Muscle layer of colon (tissue), 2 donors: ENCODE measurements at regions not wholly inside any gene's neighbourhood (a gene's known extent, or its start where the extent isn't known, plus 50 kb on each side); places are given as distances from the start of the nearest gene placed in this dataset.

Experiments used
- H3K27ac ChIP-seq: one replicate; pipeline ENCODE4 v1.7.0; 2013; ENCODE audit warnings: low read depth, mild to moderate bottlenecking, low read length, moderate library complexity
- H3K27me3 ChIP-seq, 2 donors: one replicate each; pipeline ENCODE4 v1.7.0; 2013; ENCODE audit warnings: low read length in 2 of 2, mild to moderate bottlenecking in 2 of 2; ENCODE audit not compliant: insufficient read depth in 2 of 2, control insufficient read depth in 1 of 2
- H3K36me3 ChIP-seq: one replicate; pipeline ENCODE4 v1.7.0; 2013; ENCODE audit warnings: mild to moderate bottlenecking, low read length; ENCODE audit not compliant: insufficient read depth
- H3K4me1 ChIP-seq: one replicate; pipeline ENCODE4 v1.7.0; 2013; ENCODE audit warnings: mild to moderate bottlenecking, low read length; ENCODE audit not compliant: insufficient read depth
- H3K4me3 ChIP-seq, 2 donors: one replicate each; pipeline ENCODE4 v1.7.0; 2013; ENCODE audit warnings: low read length in 2 of 2, low read depth in 1 of 2, mild to moderate bottlenecking in 1 of 2, moderate library complexity in 1 of 2
- H3K9ac ChIP-seq: one replicate; pipeline ENCODE4 v1.7.0; 2013; ENCODE audit warnings: low read length
- H3K9me3 ChIP-seq: one replicate; pipeline ENCODE4 v1.7.0; 2013; ENCODE audit warnings: mild to moderate bottlenecking, low read length
- donor health status: abdominal sarcoma.
- donor health status: Adenocarcinoma of cecum.

- Histone ChIP-seq H3K4me1 (peaks cover 47% of the 10 kb centered on the region), H3K36me3 (no peaks in the 10 kb centered on the region), H3K27ac (peak overlapping the region; percentile 19), H3K4me3 (no peak overlapping the region), H3K9me3 (no peaks in the 10 kb centered on the region), H3K9ac (no peak overlapping the region), H3K27me3 (no peaks in the 10 kb centered on the region)
Measured at GRCh38 chr11:126124231-126124661, 61.6 kb upstream of the CDON start.

DNA sequence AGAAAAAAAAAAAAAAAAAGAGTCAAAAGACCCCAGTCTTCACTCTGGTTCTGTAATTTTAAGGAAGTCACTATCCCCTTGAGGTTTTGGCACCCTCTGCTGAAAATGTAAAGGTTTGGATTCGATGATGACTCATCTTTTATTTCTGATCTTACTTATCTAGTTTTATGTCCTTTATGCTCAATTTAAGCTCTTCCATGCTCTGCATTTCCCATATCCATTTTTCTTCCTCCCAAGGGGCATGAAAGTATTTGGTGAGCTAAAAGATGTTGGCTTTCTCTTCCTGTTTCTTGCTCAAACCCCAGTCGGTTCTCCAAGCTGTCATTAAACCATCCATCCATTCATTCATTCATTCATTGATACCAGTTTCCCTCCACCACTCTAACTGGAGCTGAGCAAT, 61.0 kb upstream of the CDON start:
- Histone ChIP-seq H3K9me3 (no peaks in the 10 kb centered on the region), H3K27me3 (no peaks in the 10 kb centered on the region), H3K9ac (no peak overlapping the region), H3K27ac (peak overlapping the region; percentile 19), H3K36me3 (no peaks in the 10 kb centered on the region), H3K4me1 (peaks cover 45% of the 10 kb centered on the region), H3K4me3 (no peak overlapping the region)

GRCh38 chr11:126122863-126123262, 60.2 kb upstream of the CDON start:
- H3K4me3 ChIP-seq = no peak overlapping the region
- H3K27me3 ChIP-seq = no peaks in the 10 kb centered on the region
- no peaks in the 10 kb centered on the region for H3K36me3 ChIP-seq
- no peaks in the 10 kb centered on the region for H3K9me3 ChIP-seq
- peaks cover 37% of the 10 kb centered on the region for H3K4me1 ChIP-seq
- no peak overlapping the region for H3K9ac ChIP-seq
- peak overlapping the region; percentile 53 for H3K27ac ChIP-seq

- H3K9me3 ChIP-seq = no peaks in the 10 kb centered on the region
- no peak overlapping the region for H3K4me3 ChIP-seq
- no peaks in the 10 kb centered on the region for H3K36me3 ChIP-seq
- no peak overlapping the region for H3K27ac ChIP-seq
- H3K27me3 ChIP-seq = no peaks in the 10 kb centered on the region
- peaks cover 39% of the 10 kb centered on the region for H3K4me1 ChIP-seq
- H3K9ac ChIP-seq = no peak overlapping the region
Measured at GRCh38 chr11:126121296-126121695, 58.6 kb upstream of the CDON start.

- Histone ChIP-seq H3K4me1 (peaks cover 52% of the 10 kb centered on the region), H3K9ac (no peak overlapping the region), H3K4me3 (no peak overlapping the region), H3K9me3 (no peaks in the 10 kb centered on the region), H3K27ac (no peak overlapping the region), H3K27me3 (no peaks in the 10 kb centered on the region), H3K36me3 (no peaks in the 10 kb centered on the region)
Measured at GRCh38 chr11:126118806-126119205, 56.1 kb upstream of the CDON start.

GRCh38 chr11:126115816-126116331, 53.2 kb upstream of the CDON start:
- H3K9ac ChIP-seq = no peak overlapping the region
- H3K9me3 ChIP-seq = no peaks in the 10 kb centered on the region
- no peaks in the 10 kb centered on the region for H3K36me3 ChIP-seq
- no peak overlapping the region for H3K4me3 ChIP-seq
- no peaks in the 10 kb centered on the region for H3K27me3 ChIP-seq
- peaks cover 63% of the 10 kb centered on the region for H3K4me1 ChIP-seq
- peak overlapping the region; percentile 87 for H3K27ac ChIP-seq

GRCh38 chr11:126115127-126115495, 52.4 kb upstream of the CDON start:
- H3K27ac ChIP-seq = peak overlapping the region; percentile 87
- H3K9ac ChIP-seq = no peak overlapping the region
- H3K4me1 ChIP-seq = peaks cover 70% of the 10 kb centered on the region
- H3K36me3 ChIP-seq = no peaks in the 10 kb centered on the region
- no peaks in the 10 kb centered on the region for H3K27me3 ChIP-seq
- H3K4me3 ChIP-seq = peak overlapping the region in 1 of 2 donors; percentile 10
- H3K9me3 ChIP-seq = no peaks in the 10 kb centered on the region

GRCh38 chr11:126114486-126115126, 51.9 kb upstream of the CDON start:
- peak overlapping the region; percentile 87 for H3K27ac ChIP-seq
- peak overlapping the region in 1 of 2 donors; percentile 10 for H3K4me3 ChIP-seq
- H3K36me3 ChIP-seq = no peaks in the 10 kb centered on the region
- no peaks in the 10 kb centered on the region for H3K9me3 ChIP-seq
- no peak overlapping the region for H3K9ac ChIP-seq
- peaks cover 74% of the 10 kb centered on the region for H3K4me1 ChIP-seq
- H3K27me3 ChIP-seq = no peaks in the 10 kb centered on the region

DNA sequence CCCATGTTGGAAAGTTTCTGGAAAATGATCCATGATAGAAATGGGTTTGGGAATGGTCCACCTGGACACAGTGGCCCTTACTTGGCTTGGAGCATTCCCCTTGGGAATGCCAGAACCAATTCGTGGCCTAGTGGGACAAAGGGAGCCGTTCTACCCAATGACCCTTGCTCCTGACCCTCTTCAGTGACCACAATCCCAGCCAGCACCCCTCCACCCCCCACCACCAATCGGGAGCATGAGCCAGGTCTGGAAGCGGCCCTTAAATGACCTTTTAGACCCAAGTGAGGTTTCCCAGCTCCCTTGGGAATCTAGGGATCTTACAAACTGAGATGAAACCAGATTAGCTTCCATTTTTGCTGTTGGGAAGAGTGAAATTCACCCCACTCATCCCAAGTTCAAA, 51.3 kb upstream of the CDON start:
- Histone ChIP-seq H3K4me3 (no peak overlapping the region), H3K27me3 (no peaks in the 10 kb centered on the region), H3K4me1 (peaks cover 74% of the 10 kb centered on the region), H3K27ac (peak overlapping the region; percentile 87), H3K9ac (no peak overlapping the region), H3K36me3 (no peaks in the 10 kb centered on the region), H3K9me3 (no peaks in the 10 kb centered on the region)

DNA sequence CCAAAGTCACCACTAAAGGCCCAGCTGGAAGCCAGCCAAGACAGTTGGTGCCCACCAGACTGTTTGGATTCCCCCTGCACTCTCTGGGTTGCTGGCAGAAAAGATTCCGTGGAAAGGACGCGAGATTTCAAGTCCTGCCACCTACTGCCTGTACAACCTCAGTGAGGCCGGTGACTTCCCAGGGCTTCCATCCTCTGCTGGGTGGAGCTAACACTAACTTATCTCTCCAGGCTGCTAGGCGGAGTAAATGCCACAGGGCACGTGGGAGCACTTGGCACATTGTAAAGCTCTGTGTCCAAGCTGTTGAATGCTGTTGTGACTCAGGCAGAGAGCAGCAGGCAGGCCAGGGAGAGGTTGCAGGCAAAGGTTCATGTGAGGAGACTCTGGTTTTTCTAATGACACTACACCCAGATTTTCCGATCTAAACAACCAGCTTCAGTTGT, 50.9 kb upstream of the CDON start:
- Histone ChIP-seq H3K27ac (peak overlapping the region; percentile 87), H3K4me1 (peaks cover 74% of the 10 kb centered on the region), H3K9ac (no peak overlapping the region)

GRCh38 chr11:126113012-126113411, 50.3 kb upstream of the CDON start:
- no peaks in the 10 kb centered on the region for H3K9me3 ChIP-seq
- peak overlapping the region; percentile 78 for H3K27ac ChIP-seq
- peaks cover 74% of the 10 kb centered on the region for H3K4me1 ChIP-seq
- H3K9ac ChIP-seq = no peak overlapping the region
- H3K27me3 ChIP-seq = no peaks in the 10 kb centered on the region
- peak overlapping the region in 1 of 2 donors; percentile 22 for H3K4me3 ChIP-seq
- H3K36me3 ChIP-seq = no peaks in the 10 kb centered on the region

More for the DNA sequence above, 50.9 kb upstream of the CDON start:
- H3K36me3 ChIP-seq = no peaks in the 10 kb centered on the region
- H3K27me3 ChIP-seq = no peaks in the 10 kb centered on the region
- no peaks in the 10 kb centered on the region for H3K9me3 ChIP-seq
- H3K4me3 ChIP-seq = no peak overlapping the region

- peak overlapping the region; percentile 78 for H3K27ac ChIP-seq
- H3K4me1 ChIP-seq = peaks cover 74% of the 10 kb centered on the region
- no peaks in the 10 kb centered on the region for H3K9me3 ChIP-seq
- H3K4me3 ChIP-seq = peak overlapping the region in 1 of 2 donors; percentile 22
- H3K27me3 ChIP-seq = no peaks in the 10 kb centered on the region
- H3K36me3 ChIP-seq = no peaks in the 10 kb centered on the region
- H3K9ac ChIP-seq = no peak overlapping the region
Measured at GRCh38 chr11:126112547-126112946, 49.9 kb upstream of the CDON start.
